Thymus (tissue), 11 donors: ENCODE measurements at regions not wholly inside any gene's neighbourhood (a gene's known extent, or its start where the extent isn't known, plus 50 kb on each side); places are given as distances from the start of the nearest gene placed in this dataset.

ENCODE experiments used
- DNase-seq, 9 donors: peaks; one replicate each; pipeline ENCODE4 v3.0.0-alpha.2; 2013; ENCODE audit warnings: low spot score in 9 of 9, low read depth in 6 of 9, missing footprints in 1 of 9
- H3K27ac ChIP-seq, 2 donors: one replicate each; pipeline ENCODE4 v1.5.1; 2013; ENCODE audit warnings: control low read depth in 1 of 2, low read depth in 1 of 2, low read length in 1 of 2, mild to moderate bottlenecking in 1 of 2, moderate library complexity in 1 of 2
- H3K27me3 ChIP-seq, 2 donors: one replicate each; pipeline ENCODE4 v1.5.1; 2013; ENCODE audit warnings: low read length in 1 of 2; ENCODE audit not compliant: control insufficient read depth in 2 of 2, insufficient read depth in 1 of 2
- H3K36me3 ChIP-seq, 2 donors: one replicate each; pipeline ENCODE4 v1.5.1; 2013; ENCODE audit warnings: low read length in 1 of 2, mild to moderate bottlenecking in 1 of 2, moderate library complexity in 1 of 2; ENCODE audit not compliant: control insufficient read depth in 2 of 2, insufficient read depth in 2 of 2
- H3K4me1 ChIP-seq, 2 donors: one replicate each; pipeline ENCODE4 v1.5.1; 2013; ENCODE audit warnings: low read length in 2 of 2; ENCODE audit not compliant: control insufficient read depth in 2 of 2, insufficient read depth in 2 of 2
- H3K4me3 ChIP-seq, 2 donors: one replicate each; pipeline ENCODE4 v1.5.1; 2013; ENCODE audit warnings: low read length in 2 of 2, control low read depth in 1 of 2, mild to moderate bottlenecking in 1 of 2
- H3K9me3 ChIP-seq, 2 donors: one replicate each; pipeline ENCODE4 v1.5.1; 2013; ENCODE audit warnings: low read length in 1 of 2, mild to moderate bottlenecking in 1 of 2; ENCODE audit not compliant: control insufficient read depth in 2 of 2, insufficient read depth in 1 of 2
- WGBS: extraction: QIAGEN DNeasy Blood & Tissue Kit; methylation state at CpG from one replicate; pipeline ENCODE4 v1.1.7; 2013; 5-methylcytosine and 5-hydroxymethylcytosine counted together
- donor health status: healthy.

DNA sequence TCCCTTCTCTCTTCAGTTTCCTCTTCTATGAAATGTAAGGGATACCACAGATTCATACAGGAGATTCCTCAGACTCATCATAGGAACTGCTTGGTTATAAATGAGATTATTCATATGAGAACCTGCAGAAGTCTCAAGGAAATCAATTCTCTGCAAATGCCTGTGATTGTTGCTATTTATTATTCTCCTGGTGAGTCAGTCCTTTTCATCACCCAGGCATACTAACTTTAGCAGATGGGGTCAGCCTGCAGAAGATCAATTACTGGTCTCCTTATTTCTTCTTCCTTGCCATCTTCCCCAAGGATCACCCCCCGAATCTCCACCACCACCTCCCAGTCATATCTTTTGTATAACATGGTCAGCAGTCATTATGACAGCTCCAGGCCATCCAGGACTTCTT, 53.8 kb upstream of the DCP1A start:
- 94% methylated on average over 1 of the region's 1 CpG for WGBS
- Histone ChIP-seq H3K36me3 (no peaks in the 10 kb centered on the region), H3K4me3 (no peak overlapping the region), H3K27me3 (no peaks in the 10 kb centered on the region), H3K27ac (no peak overlapping the region), H3K9me3 (no peaks in the 10 kb centered on the region), H3K4me1 (no peaks in the 10 kb centered on the region)
- DNase-seq = no peak

- no peaks in the 10 kb centered on the region for H3K36me3 ChIP-seq
- no peaks in the 10 kb centered on the region for H3K9me3 ChIP-seq
- H3K27ac ChIP-seq = no peak overlapping the region
- H3K4me1 ChIP-seq = no peaks in the 10 kb centered on the region
- no peak overlapping the region for H3K4me3 ChIP-seq
- WGBS = 94% methylated on average over 3 of the region's 3 CpGs
- peak in 1 of 9 donors; percentile 2 for DNase-seq
- H3K27me3 ChIP-seq = no peaks in the 10 kb centered on the region
Observed at GRCh38 chr3:53402326-53402725, 55.0 kb upstream of the DCP1A start.

DNA sequence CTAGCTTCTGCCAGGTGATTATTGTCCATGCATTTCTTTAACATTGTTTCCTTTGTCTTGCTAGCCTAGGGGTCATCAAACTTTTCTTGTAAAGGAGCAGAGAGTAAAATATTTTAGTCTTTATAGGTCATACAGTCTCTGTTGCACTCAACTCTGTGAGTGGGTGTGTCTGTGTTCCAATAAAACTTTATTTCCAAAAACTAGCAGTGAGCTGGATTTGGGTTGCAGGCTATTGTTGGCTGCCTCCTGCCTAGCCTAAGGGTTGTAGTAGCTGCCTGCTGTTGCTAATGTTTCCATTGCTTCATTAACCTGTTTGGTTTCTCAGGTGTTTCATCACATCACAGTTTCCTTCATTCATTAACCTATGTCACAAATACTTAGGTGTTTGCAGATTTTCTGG, 64.0 kb upstream of the DCP1A start:
- Histone ChIP-seq H3K9me3 (peaks cover 0 to 8% of the 10 kb centered on the region in 2 donors), H3K4me3 (no peak overlapping the region), H3K27me3 (no peaks in the 10 kb centered on the region), H3K36me3 (no peaks in the 10 kb centered on the region), H3K27ac (no peak overlapping the region), H3K4me1 (no peaks in the 10 kb centered on the region)
- DNase-seq = no peak

- Histone ChIP-seq H3K36me3 (no peaks in the 10 kb centered on the region), H3K27me3 (no peaks in the 10 kb centered on the region), H3K4me3 (no peak overlapping the region), H3K27ac (no peak overlapping the region), H3K4me1 (no peaks in the 10 kb centered on the region), H3K9me3 (peaks cover 0 to 8% of the 10 kb centered on the region in 2 donors)
- DNase-seq = no peak
Observed at GRCh38 chr3:53412953-53413352, 65.6 kb upstream of the DCP1A start.

- H3K27ac ChIP-seq = no peak overlapping the region
- DNase-seq = no peak
- H3K27me3 ChIP-seq = no peaks in the 10 kb centered on the region
- H3K9me3 ChIP-seq = peaks cover 0 to 8% of the 10 kb centered on the region in 2 donors
- 97% methylated on average over 2 of the region's 2 CpGs for WGBS
- no peak overlapping the region for H3K4me3 ChIP-seq
- no peaks in the 10 kb centered on the region for H3K4me1 ChIP-seq
- H3K36me3 ChIP-seq = no peaks in the 10 kb centered on the region
Observed at GRCh38 chr3:53416530-53416929, 69.2 kb upstream of the DCP1A start.

DNA sequence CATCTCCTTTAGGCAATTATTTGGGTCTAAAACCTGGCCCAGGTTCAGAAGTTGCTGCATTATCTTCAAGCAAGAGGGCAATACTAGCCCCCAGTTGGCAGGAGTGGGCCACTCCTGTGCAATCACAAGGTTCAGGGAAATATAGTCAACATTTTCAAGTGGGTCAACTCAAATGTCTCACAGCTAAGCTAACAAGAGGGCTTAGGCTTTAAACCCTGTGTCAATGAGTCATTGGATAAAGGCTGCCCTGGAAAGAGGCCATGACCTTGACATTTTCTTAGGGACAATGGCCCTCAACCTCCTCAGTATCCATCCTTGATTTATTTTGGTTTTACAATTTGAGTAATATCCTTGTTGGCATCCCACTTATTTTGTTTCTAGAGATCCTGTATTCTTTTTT, 73.5 kb upstream of the DCP1A start:
- Histone ChIP-seq H3K9me3 (no peaks in the 10 kb centered on the region), H3K4me3 (no peak overlapping the region)
- DNase-seq = no peak

DNA sequence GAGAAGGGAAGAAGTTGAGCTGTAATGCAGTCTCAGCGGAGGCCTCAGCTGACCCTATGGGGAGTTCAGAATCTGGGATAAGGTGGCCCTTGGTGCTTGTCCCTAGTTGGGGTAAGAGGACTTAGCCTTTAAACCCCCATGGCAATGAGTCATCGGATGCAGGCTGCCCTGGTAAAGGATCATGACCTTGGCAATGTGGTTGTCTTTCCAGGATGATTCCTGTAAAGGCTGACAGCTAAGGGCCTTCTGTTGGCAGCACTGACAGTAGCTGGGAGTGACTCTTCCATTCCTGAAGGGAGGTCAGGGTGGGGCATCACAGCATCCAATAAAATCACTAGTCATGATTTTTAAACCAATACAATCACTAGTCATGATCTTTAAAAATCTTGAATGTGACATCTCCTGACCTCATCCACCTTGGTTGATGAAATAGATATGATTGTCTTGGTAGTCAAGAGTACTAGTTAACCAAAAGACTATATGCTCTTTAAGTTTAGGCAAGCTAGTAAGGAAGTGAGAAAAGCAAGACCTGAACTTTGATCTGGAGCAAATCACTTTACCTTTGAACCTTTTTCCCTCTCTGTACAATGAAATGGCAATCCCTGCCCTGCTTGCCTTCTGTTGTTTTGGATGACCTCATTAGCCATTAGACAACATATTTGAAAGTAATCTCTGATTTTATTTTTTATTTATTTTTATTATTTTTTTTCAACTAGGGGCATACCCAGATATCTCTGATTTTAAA, 71.3 kb upstream of the CACNA1D start:
- H3K9me3 ChIP-seq = no peaks in the 10 kb centered on the region
- H3K36me3 ChIP-seq = no peaks in the 10 kb centered on the region
- H3K27ac ChIP-seq = no peak overlapping the region
- H3K4me1 ChIP-seq = no peaks in the 10 kb centered on the region
- WGBS = 100% methylated on average over 2 of the region's 2 CpGs
- no peak overlapping the region for H3K4me3 ChIP-seq
- H3K27me3 ChIP-seq = no peaks in the 10 kb centered on the region
- DNase-seq = no peak

More for the DNA sequence above, 73.5 kb upstream of the DCP1A start:
- Histone ChIP-seq H3K27ac (no peak overlapping the region), H3K27me3 (no peaks in the 10 kb centered on the region), H3K36me3 (no peaks in the 10 kb centered on the region), H3K4me1 (no peaks in the 10 kb centered on the region)

GRCh38 chr3:53425936-53426335, 68.5 kb upstream of the CACNA1D start:
- Histone ChIP-seq H3K4me3 (no peak overlapping the region), H3K36me3 (no peaks in the 10 kb centered on the region), H3K4me1 (no peaks in the 10 kb centered on the region), H3K27ac (no peak overlapping the region), H3K27me3 (no peaks in the 10 kb centered on the region), H3K9me3 (no peaks in the 10 kb centered on the region)
- WGBS = 93% methylated on average over 2 of the region's 2 CpGs
- no peak for DNase-seq

DNA sequence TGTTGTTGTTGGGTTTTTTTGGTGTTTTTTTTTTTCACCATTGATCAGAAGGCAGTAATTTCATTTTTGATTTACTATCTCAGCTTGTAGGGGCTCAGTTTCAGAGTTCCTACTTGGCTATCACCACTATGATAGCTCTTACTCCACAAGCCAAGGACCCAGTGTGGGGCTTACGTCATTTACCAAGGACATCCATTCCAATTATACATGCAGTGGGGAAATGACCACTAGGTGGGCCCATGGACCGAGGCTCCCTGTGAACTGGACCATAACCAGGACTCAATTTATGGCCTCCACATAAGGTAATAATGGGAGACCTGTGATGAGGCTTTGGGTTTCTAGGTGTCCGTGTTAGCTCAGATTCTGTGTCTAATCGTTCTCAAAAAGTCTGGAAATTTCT, 67.5 kb upstream of the CACNA1D start:
- H3K27ac ChIP-seq = no peak overlapping the region
- H3K27me3 ChIP-seq = no peaks in the 10 kb centered on the region
- H3K36me3 ChIP-seq = no peaks in the 10 kb centered on the region
- 86% methylated on average over 4 of the region's 4 CpGs for WGBS
- no peak for DNase-seq
- H3K9me3 ChIP-seq = no peaks in the 10 kb centered on the region
- no peak overlapping the region for H3K4me3 ChIP-seq
- no peaks in the 10 kb centered on the region for H3K4me1 ChIP-seq

- H3K4me3 ChIP-seq = no peak overlapping the region
- H3K27me3 ChIP-seq = no peaks in the 10 kb centered on the region
- no peak overlapping the region for H3K27ac ChIP-seq
- DNase-seq = no peak
- 95% methylated on average over 4 of the region's 4 CpGs for WGBS
- no peaks in the 10 kb centered on the region for H3K4me1 ChIP-seq
- H3K36me3 ChIP-seq = no peaks in the 10 kb centered on the region
- no peaks in the 10 kb centered on the region for H3K9me3 ChIP-seq
Observed at GRCh38 chr3:53436828-53437227, 57.6 kb upstream of the CACNA1D start.
